Testis (tissue), 2 donors: ENCODE measurements at regions not wholly inside any gene's neighbourhood (a gene's known extent, or its start where the extent isn't known, plus 50 kb on each side); places are given as distances from the start of the nearest gene placed in this dataset.

Experiments used
- POLR2A ChIP-seq: fragments of 450-650 bp; IDR thresholded peaks from one replicate; pipeline ENCODE4 v1.6.1; 2017; ENCODE audit warnings: antibody characterized with exemption, mild to moderate bottlenecking, moderate library complexity
- TF ChIP-seq, protein P1 (sequence below), 3 experiments: fragments of 450-650 bp in 2 of 3; fragments of 200-600 bp in 1 of 3; sonication (generic) in 1 of 3; IDR thresholded peaks; one replicate each; pipeline ENCODE4 v1.5.1; 2016 to 2019; ENCODE audit warnings: antibody characterized with exemption in 3 of 3, mild to moderate bottlenecking in 2 of 3, moderate library complexity in 1 of 3

DNA sequence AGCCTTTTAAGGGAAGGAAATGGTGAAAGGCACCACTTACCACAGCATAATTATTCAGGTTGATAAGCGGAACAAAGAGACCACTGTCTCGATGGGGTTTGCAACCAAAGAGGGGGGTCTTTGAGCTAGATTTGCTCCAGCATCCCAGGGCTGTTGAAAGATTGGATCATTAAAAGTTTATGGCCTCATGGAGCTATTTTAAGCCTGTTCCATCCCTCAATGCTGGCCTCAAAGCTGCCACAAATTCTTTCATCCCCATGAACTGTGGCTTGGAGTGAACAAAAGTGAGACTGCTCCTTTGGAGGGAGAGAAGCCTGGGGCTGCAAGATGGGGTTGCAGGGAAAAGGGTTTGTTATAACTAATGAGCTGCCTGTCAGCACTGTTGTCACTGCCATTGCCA lies 209.8 kb downstream of the RTL9 start:
- TF ChIP-seq, protein P1, sequence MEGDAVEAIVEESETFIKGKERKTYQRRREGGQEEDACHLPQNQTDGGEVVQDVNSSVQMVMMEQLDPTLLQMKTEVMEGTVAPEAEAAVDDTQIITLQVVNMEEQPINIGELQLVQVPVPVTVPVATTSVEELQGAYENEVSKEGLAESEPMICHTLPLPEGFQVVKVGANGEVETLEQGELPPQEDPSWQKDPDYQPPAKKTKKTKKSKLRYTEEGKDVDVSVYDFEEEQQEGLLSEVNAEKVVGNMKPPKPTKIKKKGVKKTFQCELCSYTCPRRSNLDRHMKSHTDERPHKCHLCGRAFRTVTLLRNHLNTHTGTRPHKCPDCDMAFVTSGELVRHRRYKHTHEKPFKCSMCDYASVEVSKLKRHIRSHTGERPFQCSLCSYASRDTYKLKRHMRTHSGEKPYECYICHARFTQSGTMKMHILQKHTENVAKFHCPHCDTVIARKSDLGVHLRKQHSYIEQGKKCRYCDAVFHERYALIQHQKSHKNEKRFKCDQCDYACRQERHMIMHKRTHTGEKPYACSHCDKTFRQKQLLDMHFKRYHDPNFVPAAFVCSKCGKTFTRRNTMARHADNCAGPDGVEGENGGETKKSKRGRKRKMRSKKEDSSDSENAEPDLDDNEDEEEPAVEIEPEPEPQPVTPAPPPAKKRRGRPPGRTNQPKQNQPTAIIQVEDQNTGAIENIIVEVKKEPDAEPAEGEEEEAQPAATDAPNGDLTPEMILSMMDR (IDR thresholded peaks at IDR 0.05): no peak
- TF ChIP-seq POLR2A: no peak
